Activated naive CD8-positive, alpha-beta T cell treated with anti-CD3 and anti-CD28 coated beads, Interleukin-2, amount 10 ng/mL, durations not matched to agents 7 days and 5 days (primary cell): ENCODE measurements at regions not wholly inside any gene's neighbourhood (a gene's known extent, or its start where the extent isn't known, plus 50 kb on each side); places are given as distances from the start of the nearest gene placed in this dataset.
"Not testable (repeated sequence)": the region's sequence is repeated elsewhere in the genome, so short reads cannot be mapped to it uniquely, and the experiment has no call there.

ENCODE experiments used
- ATAC-seq: fragments of 150-1000 bp; cut with Tn5 transposase; one replicate; pipeline ENCODE4 v1.10.0; 2021; ENCODE audit warnings: low read depth, moderate library complexity
- POLR2A ChIA-PET: fragments of 350-600 bp; sonication (Branson Sonifier 250); formaldehyde crosslinking; loops from one replicate; lab custom pipeline; 2021; ENCODE audit warnings: antibody characterized with exemption; lab: Charles Lee
- DNase-seq: peaks from one replicate; pipeline ENCODE4 v3.0.0; 2021
- H3K27ac Mint-ChIP-seq: one replicate; pipeline ENCODE4 v1.8.0; 2022; ENCODE audit warnings: mild to moderate bottlenecking, mixed read lengths
- H3K27me3 Mint-ChIP-seq: one replicate; pipeline ENCODE4 v1.8.0; 2022; ENCODE audit warnings: mild to moderate bottlenecking, moderate library complexity, mixed read lengths
- H3K36me3 Mint-ChIP-seq: one replicate; pipeline ENCODE4 v1.8.0; 2021; ENCODE audit warnings: mild to moderate bottlenecking, mixed read lengths
- H3K4me1 Mint-ChIP-seq: one replicate; pipeline ENCODE4 v1.8.0; 2021; ENCODE audit warnings: mixed read lengths
- H3K4me3 Mint-ChIP-seq: one replicate; pipeline ENCODE4 v1.8.0; 2022; ENCODE audit warnings: mild to moderate bottlenecking, moderate library complexity, mixed read lengths
- H3K9me3 Mint-ChIP-seq: one replicate; pipeline ENCODE4 v1.8.0; 2021; ENCODE audit warnings: mixed read lengths

DNA sequence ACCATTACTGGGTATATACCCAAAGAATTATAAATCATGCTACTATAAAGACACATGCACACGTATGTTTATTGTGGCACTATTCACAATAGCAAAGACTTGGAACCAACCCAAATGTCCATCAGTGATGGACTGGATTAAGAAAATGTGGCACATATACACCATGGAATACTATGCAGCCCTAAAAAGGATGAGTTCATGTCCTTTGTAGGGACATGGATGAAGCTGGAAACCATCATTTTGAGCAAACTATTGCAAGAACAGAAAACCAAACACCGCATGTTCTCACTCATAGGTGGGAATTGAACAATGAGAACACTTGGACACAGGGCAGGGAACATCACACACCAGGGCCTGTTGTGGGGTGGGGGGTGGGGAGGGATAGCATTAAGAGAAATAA lies 88.5 kb upstream of the DPH5 start:
- POLR2A ChIA-PET, H3K4me3 Mint-ChIP-seq, DNase-seq, ATAC-seq, H3K27me3 Mint-ChIP-seq, H3K27ac Mint-ChIP-seq: not testable (repeated sequence)
- Mint-ChIP-seq H3K9me3 (peaks cover 10% of the 10 kb centered on the region), H3K4me1 (peaks cover 42% of the 10 kb centered on the region), H3K36me3 (peaks cover 39% of the 10 kb centered on the region)

DNA sequence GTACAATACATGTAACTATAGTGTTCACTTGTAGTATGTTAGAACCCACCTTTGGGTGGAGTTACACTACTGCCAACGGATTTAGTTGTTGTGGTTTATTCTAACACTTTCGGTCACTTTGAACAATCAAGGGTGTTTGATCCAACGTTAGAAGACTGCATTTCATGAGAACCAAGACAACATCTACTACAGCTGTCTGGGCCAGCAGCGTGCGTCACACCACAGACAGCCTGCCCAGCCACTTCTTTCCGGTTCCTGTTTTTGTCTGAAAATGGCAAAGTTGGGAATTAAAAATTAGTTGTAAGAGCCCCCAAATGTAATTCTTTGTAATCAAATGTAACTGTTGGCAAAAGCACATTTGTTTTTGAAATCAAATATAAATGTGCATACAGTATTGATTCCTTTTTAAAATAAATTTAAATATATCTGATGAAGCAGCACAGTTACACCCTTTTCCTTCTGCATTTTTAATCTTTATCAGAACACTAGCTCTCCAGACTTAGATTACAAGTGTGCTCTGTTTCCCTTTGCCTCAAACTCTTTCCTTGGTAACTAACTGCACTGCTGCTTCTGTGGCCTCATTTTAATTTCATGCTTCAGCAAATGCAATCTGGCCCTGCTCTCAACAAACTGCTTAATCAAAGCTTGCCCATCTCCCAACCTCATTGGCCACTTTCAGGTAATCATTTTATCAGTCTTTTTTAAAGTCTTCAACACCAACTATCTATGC lies 86.6 kb upstream of the DPH5 start:
- ATAC-seq (peak; percentile 98), DNase-seq (peak; percentile 59)
- Mint-ChIP-seq H3K9me3 (peaks cover 14% of the 10 kb centered on the region), H3K27ac (peak overlapping the region; percentile 95), H3K36me3 (peaks cover 40% of the 10 kb centered on the region), H3K4me3 (peak overlapping the region; percentile 66), H3K4me1 (peaks cover 51% of the 10 kb centered on the region), H3K27me3 (no peaks in the 10 kb centered on the region)
- POLR2A ChIA-PET: interaction anchor here (0.7 to 1.7 kb wide), 8 partner anchors 10 to 182 kb away, joined by 3 to 9 read pairs (median 3); no protein-coding TSS in a partner anchor

- no peak for DNase-seq
- H3K9me3 Mint-ChIP-seq: peaks cover 14% of the 10 kb centered on the region
- peaks cover 41% of the 10 kb centered on the region for H3K36me3 Mint-ChIP-seq
- H3K4me1 Mint-ChIP-seq: peaks cover 56% of the 10 kb centered on the region
- H3K27ac Mint-ChIP-seq: peak overlapping the region; percentile 95
- no peaks in the 10 kb centered on the region for H3K27me3 Mint-ChIP-seq
- POLR2A ChIA-PET: interaction anchor here (0.7 to 1.7 kb wide), 3 partner anchors 10 to 30 kb away, joined by 3 to 9 read pairs (median 5); no protein-coding TSS in a partner anchor
- H3K4me3 Mint-ChIP-seq: peak overlapping the region; percentile 66
- no peak for ATAC-seq
Measured at GRCh38 chr1:101111461-101111860, 85.9 kb upstream of the DPH5 start.

DNA sequence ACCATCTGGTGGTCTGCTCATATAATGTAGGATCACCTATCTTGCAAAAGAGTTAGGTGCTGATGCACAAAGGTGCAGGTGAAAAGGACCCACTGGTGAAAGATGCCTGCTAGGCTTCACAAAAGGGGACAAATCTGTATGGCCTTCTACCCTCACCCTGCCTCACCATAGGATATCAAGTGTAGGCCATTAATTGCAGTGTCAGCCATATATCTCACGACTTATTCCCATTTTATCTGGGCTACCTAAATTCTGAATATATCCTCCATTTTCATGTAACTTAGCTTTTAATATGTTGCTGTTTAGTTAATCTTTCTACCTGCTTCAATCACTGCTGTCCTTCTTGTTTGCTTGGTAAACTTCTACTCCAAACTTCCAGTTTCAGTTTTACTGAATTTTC lies 84.2 kb upstream of the DPH5 start:
- POLR2A ChIA-PET: no interaction called here
- Mint-ChIP-seq H3K4me3 (no peak overlapping the region), H3K4me1 (peaks cover 49% of the 10 kb centered on the region), H3K36me3 (peaks cover 37% of the 10 kb centered on the region), H3K27me3 (no peaks in the 10 kb centered on the region), H3K27ac (peak overlapping the region; percentile 67), H3K9me3 (peaks cover 14% of the 10 kb centered on the region)
- no peak for ATAC-seq
- DNase-seq: no peak

DNA sequence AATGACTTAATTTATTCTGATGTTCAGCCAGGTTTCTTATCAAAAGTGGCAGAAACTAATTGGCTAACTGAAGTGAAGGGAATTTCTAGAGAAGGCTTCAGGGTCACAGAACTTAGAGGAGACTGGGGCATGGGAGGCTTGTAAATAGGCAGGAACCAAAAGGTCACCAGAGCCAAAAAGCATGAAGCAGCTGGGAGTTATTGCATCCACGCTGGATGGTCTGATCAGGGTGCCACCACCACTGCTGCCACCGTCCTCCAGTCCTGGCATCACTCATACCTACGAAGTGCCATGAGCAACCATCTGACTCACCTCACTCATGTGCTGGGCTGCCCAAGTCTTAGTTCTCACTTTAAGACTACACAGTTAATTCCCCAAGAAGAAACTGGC lies 82.5 kb upstream of the DPH5 start:
- Mint-ChIP-seq H3K4me3 (no peak overlapping the region), H3K27me3 (no peaks in the 10 kb centered on the region), H3K36me3 (peaks cover 26% of the 10 kb centered on the region), H3K9me3 (peaks cover 10% of the 10 kb centered on the region), H3K4me1 (peaks cover 45% of the 10 kb centered on the region), H3K27ac (no peak overlapping the region)
- POLR2A ChIA-PET: no interaction called here
- DNase-seq (no peak), ATAC-seq (no peak)

DNA sequence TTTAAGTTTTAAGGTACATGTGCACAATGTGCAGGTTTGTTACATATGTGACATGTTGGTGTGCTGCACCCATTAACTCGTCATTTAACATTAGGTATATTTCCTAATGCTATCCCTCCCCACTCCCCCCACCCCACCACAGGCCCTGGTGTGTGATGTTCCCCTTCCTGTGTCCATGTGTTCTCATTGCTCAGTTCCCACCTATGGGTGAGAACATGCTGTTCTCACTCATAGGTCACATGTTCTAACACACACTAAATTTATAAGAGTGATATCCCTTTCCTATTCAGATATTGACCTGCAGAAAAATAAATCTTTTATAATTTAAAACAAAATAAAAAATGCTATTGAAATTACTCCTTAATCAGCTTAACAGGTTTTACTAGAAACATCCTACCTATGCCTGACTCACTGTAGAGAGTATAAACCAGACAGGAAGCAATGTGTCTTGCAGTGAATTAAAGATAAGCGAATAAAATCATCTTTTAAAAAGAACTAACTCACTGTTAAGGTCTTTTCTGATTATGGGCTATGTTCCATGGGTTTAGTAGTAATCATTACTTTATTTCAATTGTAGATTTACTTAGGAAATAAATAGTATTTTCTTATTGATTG lies 82.0 kb upstream of the DPH5 start:
- peaks cover 25% of the 10 kb centered on the region for H3K36me3 Mint-ChIP-seq
- H3K27ac Mint-ChIP-seq: no peak overlapping the region
- no peaks in the 10 kb centered on the region for H3K27me3 Mint-ChIP-seq
- DNase-seq (no peak), ATAC-seq (no peak)
- H3K4me1 Mint-ChIP-seq: peaks cover 43% of the 10 kb centered on the region
- POLR2A ChIA-PET: no interaction called here
- H3K9me3 Mint-ChIP-seq: peaks cover 10% of the 10 kb centered on the region
- H3K4me3 Mint-ChIP-seq: no peak overlapping the region

DNA sequence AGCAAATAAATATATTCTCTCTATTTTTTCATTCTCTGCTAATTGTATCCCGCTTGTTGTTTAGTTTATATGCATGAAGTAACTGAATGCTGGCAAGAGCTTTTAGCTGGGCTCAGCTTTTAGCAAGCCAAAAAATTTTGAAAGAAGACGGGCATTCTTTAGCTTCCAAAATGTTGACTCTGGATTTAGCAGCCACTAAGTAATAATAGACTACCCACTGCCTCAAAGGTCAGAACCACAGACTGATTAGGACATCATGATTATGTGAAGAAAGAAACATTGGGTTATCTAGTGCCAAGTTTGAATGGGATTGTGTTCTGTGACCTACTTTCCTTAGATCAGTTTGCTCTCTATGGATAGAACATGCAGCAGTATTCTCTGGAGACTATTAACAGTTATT lies 80.3 kb upstream of the DPH5 start:
- Mint-ChIP-seq H3K27ac (no peak overlapping the region), H3K36me3 (peaks cover 18% of the 10 kb centered on the region), H3K4me3 (no peak overlapping the region), H3K27me3 (no peaks in the 10 kb centered on the region), H3K4me1 (peaks cover 31% of the 10 kb centered on the region), H3K9me3 (peaks cover 10% of the 10 kb centered on the region)
- ATAC-seq (no peak), DNase-seq (no peak)
- POLR2A ChIA-PET: interaction anchor here (0.5 kb wide), 1 partner anchor 147 kb away, joined by 4 read pairs; no protein-coding TSS in a partner anchor

DNA sequence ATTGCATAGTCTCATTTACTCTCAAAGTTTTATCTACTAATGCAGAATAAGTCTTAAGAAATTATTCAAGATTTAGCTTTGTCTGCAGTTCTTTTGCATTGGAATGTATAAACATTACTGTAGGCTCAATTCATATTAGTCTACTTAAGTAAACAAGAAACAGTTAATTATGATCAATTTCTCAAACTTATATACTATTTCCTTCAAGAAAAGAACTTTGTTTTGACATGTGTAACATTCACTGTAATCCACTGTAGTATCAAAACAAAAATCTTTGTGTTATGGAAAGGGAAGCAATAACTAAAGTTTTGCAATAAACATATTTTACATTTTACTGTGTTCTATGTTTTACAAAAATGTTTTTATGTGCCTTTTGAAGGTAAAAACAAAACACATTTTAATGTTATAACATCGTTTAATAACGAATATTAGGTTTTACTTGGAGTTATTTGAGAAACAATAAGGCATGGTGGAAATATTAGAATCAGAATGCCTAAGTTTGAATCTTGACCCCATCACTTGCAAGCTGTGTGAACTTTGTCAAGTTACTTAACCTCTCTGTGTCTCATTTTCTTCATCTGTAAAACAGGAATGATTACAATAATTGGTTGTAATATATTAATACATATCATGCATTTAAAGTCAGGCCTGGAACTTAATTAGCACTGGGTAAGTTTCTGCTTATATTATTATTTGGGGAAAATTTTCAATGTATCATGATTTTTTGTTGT lies 77.0 kb upstream of the DPH5 start:
- Mint-ChIP-seq H3K27ac (no peak overlapping the region), H3K9me3 (peaks cover 4% of the 10 kb centered on the region), H3K36me3 (peaks cover 8% of the 10 kb centered on the region), H3K4me1 (peaks cover 11% of the 10 kb centered on the region), H3K27me3 (no peaks in the 10 kb centered on the region), H3K4me3 (no peak overlapping the region)
- no peak for DNase-seq
- no peak for ATAC-seq
- POLR2A ChIA-PET: no interaction called here

DNA sequence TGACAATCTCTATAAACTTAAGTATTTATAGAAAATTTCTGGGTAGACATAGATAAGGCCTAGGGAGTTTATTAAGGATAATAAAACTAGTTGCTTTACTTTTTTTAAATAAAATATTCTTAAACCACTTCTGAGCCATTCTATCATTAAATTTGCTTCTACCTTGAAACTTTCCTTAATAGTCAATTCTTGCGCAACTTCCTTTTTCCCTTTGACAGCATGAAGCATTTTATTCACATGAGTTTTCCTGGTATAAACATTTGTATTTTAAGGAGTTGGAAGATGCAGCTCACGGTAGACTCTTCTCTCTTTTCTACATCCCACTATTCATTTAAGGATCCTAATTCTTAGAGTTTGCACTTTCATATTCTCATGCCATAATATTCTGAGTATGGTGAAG lies 75.8 kb upstream of the DPH5 start:
- POLR2A ChIA-PET: no interaction called here
- Mint-ChIP-seq H3K36me3 (peaks cover 9% of the 10 kb centered on the region), H3K27me3 (no peaks in the 10 kb centered on the region), H3K9me3 (peaks cover 5% of the 10 kb centered on the region), H3K4me3 (no peak overlapping the region), H3K4me1 (peaks cover 4% of the 10 kb centered on the region), H3K27ac (no peak overlapping the region)
- ATAC-seq (no peak), DNase-seq (no peak)

DNA sequence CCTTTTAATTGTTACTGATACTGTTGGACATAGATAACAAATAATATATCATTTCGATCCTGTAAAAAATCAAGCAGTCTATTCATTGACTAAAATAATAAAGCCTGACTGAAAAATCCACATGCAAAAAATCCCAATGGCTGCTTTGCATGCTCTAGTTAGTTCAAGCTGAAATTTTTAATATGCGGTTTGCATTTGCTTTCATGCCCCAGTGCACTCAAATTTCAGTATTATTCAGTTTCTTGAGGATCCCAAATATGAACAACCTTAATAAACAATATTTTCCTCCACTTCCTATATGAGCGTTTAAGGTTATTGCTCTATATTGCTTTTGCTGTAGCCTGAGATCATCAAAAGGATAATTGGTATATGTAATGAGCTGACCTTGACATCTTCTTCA lies 75.1 kb upstream of the DPH5 start:
- DNase-seq (no peak), ATAC-seq (no peak)
- Mint-ChIP-seq H3K27me3 (no peaks in the 10 kb centered on the region), H3K4me1 (peaks cover 4% of the 10 kb centered on the region), H3K4me3 (no peak overlapping the region), H3K9me3 (peaks cover 7% of the 10 kb centered on the region), H3K36me3 (peaks cover 11% of the 10 kb centered on the region), H3K27ac (no peak overlapping the region)
- POLR2A ChIA-PET: no interaction called here

- POLR2A ChIA-PET: no interaction called here
- ATAC-seq (no peak), DNase-seq (no peak)
- peaks cover 19% of the 10 kb centered on the region for H3K36me3 Mint-ChIP-seq
- peaks cover 13% of the 10 kb centered on the region for H3K9me3 Mint-ChIP-seq
- H3K27me3 Mint-ChIP-seq: no peaks in the 10 kb centered on the region
- peaks cover 4% of the 10 kb centered on the region for H3K4me1 Mint-ChIP-seq
- no peak overlapping the region for H3K4me3 Mint-ChIP-seq
- no peak overlapping the region for H3K27ac Mint-ChIP-seq
Measured at GRCh38 chr1:101098907-101099306, 73.3 kb upstream of the DPH5 start.

DNA sequence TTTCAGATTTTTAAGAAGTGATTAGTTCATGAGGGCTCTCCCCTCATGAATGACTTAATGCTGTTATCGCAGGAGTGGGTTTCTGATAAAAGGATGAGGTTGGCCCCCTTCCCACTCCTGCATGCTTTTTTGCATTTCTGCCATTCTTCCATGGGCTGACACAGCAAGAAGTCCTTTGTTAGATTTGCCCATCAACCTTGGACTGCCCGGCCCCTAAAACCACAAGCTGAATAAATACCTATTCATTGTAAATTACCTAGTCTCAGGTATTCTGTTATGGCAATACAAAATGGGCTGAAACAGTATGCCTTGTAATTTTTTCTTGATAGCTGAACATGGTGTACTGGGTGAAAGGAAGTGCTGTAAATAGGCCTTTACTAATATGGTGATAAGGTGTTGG lies 72.7 kb upstream of the DPH5 start:
- DNase-seq: no peak
- peaks cover 13% of the 10 kb centered on the region for H3K9me3 Mint-ChIP-seq
- peaks cover 4% of the 10 kb centered on the region for H3K4me1 Mint-ChIP-seq
- no peak overlapping the region for H3K4me3 Mint-ChIP-seq
- H3K27ac Mint-ChIP-seq: no peak overlapping the region
- no peak for ATAC-seq
- POLR2A ChIA-PET: no interaction called here
- H3K27me3 Mint-ChIP-seq: no peaks in the 10 kb centered on the region
- H3K36me3 Mint-ChIP-seq: peaks cover 20% of the 10 kb centered on the region

GRCh38 chr1:101089613-101090338 lies 64.2 kb upstream of the DPH5 start:
- Mint-ChIP-seq H3K27me3 (no peaks in the 10 kb centered on the region), H3K36me3 (peaks cover 37% of the 10 kb centered on the region), H3K4me1 (peaks cover 12% of the 10 kb centered on the region), H3K27ac (no peak overlapping the region), H3K4me3 (peak overlapping the region; percentile 24), H3K9me3 (peaks cover 9% of the 10 kb centered on the region)
- DNase-seq: no peak
- POLR2A ChIA-PET: no interaction called here
- ATAC-seq: no peak
